Mesothelial cell of epicardium (in vitro differentiated cells): ENCODE measurements at regions not wholly inside any gene's neighbourhood (a gene's known extent, or its start where the extent isn't known, plus 50 kb on each side); places are given as distances from the start of the nearest gene placed in this dataset.

Experiments
- DNase-seq, 2 experiments: peaks; one replicate each; pipeline ENCODE4 v3.0.0; 2021; ENCODE audit warnings: low spot score in 2 of 2; ENCODE audit not compliant: unreplicated experiment in 2 of 2
- H3K27ac Mint-ChIP-seq: 2 replicates; pipeline ENCODE4 v1.8.0; 2021; ENCODE audit warnings: mixed read lengths
- H3K27me3 Mint-ChIP-seq: 2 replicates; pipeline ENCODE4 v1.8.0; 2021; ENCODE audit warnings: low read depth, mixed read lengths
- H3K36me3 Mint-ChIP-seq: 2 replicates; pipeline ENCODE4 v1.8.0; 2021; ENCODE audit warnings: mixed read lengths
- H3K4me1 Mint-ChIP-seq: 2 replicates; pipeline ENCODE4 v1.8.0; 2021; ENCODE audit warnings: mixed read lengths
- H3K4me3 Mint-ChIP-seq: 2 replicates; pipeline ENCODE4 v1.8.0; 2021; ENCODE audit warnings: mild to moderate bottlenecking, moderate library complexity, mixed read lengths
- H3K9me3 Mint-ChIP-seq: 2 replicates; pipeline ENCODE4 v1.8.0; 2021; ENCODE audit warnings: mixed read lengths
- TF ChIP-seq, protein P1 (sequence below): fragments of 200-600 bp; sonication (generic); IDR thresholded peaks from one replicate; pipeline ENCODE4 v1.5.0; 2021; ENCODE audit warnings: antibody characterized with exemption; ENCODE audit not compliant: unreplicated experiment

DNA sequence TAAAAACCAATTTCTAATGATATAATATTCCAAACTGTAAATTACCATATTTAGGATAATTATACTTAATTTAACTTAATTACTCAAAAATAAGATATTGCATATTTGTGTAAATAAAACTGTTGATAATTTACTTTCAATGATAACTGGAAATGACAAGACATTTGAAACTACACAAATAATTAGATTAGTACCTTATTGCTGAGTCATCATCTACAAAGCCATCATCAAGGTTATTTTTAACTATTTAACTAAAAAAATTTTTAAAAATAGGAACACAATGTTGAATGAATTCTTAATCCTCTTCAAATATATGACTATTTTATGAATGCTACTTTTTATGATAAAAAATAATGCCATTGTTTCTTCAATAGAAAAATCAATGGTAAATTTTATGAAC, 364.3 kb downstream of the SLITRK6 start:
- TF ChIP-seq, protein P1, sequence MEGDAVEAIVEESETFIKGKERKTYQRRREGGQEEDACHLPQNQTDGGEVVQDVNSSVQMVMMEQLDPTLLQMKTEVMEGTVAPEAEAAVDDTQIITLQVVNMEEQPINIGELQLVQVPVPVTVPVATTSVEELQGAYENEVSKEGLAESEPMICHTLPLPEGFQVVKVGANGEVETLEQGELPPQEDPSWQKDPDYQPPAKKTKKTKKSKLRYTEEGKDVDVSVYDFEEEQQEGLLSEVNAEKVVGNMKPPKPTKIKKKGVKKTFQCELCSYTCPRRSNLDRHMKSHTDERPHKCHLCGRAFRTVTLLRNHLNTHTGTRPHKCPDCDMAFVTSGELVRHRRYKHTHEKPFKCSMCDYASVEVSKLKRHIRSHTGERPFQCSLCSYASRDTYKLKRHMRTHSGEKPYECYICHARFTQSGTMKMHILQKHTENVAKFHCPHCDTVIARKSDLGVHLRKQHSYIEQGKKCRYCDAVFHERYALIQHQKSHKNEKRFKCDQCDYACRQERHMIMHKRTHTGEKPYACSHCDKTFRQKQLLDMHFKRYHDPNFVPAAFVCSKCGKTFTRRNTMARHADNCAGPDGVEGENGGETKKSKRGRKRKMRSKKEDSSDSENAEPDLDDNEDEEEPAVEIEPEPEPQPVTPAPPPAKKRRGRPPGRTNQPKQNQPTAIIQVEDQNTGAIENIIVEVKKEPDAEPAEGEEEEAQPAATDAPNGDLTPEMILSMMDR: no peak
- H3K36me3 Mint-ChIP-seq: peaks cover 7% of the 10 kb centered on the region
- no peak overlapping the region for H3K4me3 Mint-ChIP-seq
- no peaks in the 10 kb centered on the region for H3K27me3 Mint-ChIP-seq
- no peak overlapping the region for H3K27ac Mint-ChIP-seq
- H3K9me3 Mint-ChIP-seq: peaks cover 8% of the 10 kb centered on the region
- DNase-seq: no peak
- peaks cover 16% of the 10 kb centered on the region for H3K4me1 Mint-ChIP-seq

DNA sequence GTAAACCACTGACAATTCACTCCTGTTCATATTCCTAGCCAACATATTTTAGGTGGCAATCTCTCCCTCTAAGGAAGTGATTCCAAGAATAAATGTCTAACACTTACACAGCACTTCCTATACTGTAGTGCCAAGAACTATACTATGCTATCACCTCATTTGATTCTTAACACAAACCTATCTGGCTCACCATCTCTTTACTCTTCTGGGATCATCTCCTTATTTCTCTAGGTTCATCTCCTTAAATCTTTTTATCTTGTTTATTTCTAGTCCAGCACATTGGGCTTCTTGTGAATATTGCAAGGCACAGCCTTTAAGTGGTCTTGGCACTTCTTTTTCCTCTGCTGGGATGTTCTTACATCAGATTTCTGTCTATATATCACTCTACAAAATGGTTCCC, 366.3 kb downstream of the SLITRK6 start:
- TF ChIP-seq, protein P1: no peak
- H3K27ac Mint-ChIP-seq: no peak overlapping the region
- no peak for DNase-seq
- H3K4me3 Mint-ChIP-seq: no peak overlapping the region
- peaks cover 8% of the 10 kb centered on the region for H3K9me3 Mint-ChIP-seq
- H3K36me3 Mint-ChIP-seq: peaks cover 7% of the 10 kb centered on the region
- H3K4me1 Mint-ChIP-seq: peaks cover 24% of the 10 kb centered on the region
- no peaks in the 10 kb centered on the region for H3K27me3 Mint-ChIP-seq

DNA sequence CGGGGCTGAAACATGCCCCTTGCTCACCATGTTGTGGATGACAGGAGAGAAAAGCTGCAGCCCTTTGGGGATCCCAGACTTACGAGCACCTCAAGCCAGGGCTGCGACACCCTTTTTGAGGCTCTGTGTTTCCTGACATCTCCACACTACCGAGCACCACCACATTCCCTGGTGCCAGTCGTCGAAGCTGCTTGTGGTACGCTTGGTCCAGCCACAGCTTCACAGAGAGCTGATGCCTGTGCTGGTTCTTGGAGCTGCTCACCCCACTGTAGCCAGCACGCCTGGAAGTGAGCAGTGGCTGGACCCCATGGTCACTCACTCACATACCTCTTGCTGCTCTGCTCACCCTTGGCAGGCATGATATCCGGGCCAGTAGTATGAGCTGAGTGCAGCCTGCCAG, 367.5 kb downstream of the SLITRK6 start:
- H3K27me3 Mint-ChIP-seq: no peaks in the 10 kb centered on the region
- no peak overlapping the region for H3K27ac Mint-ChIP-seq
- peaks cover 8% of the 10 kb centered on the region for H3K9me3 Mint-ChIP-seq
- no peak for DNase-seq
- TF ChIP-seq, protein P1: no peak
- H3K4me3 Mint-ChIP-seq: no peak overlapping the region
- peaks cover 26% of the 10 kb centered on the region for H3K4me1 Mint-ChIP-seq
- H3K36me3 Mint-ChIP-seq: peaks cover 7% of the 10 kb centered on the region

GRCh38 chr13:85430216-85430794, 368.9 kb downstream of the SLITRK6 start:
- H3K27me3 Mint-ChIP-seq: no peaks in the 10 kb centered on the region
- no peak overlapping the region for H3K4me3 Mint-ChIP-seq
- H3K27ac Mint-ChIP-seq: no peak overlapping the region
- H3K4me1 Mint-ChIP-seq: peaks cover 24% of the 10 kb centered on the region
- H3K36me3 Mint-ChIP-seq: peaks cover 7% of the 10 kb centered on the region
- H3K9me3 Mint-ChIP-seq: peaks cover 8% of the 10 kb centered on the region
- DNase-seq: no peak
- TF ChIP-seq, protein P1: no peak

DNA sequence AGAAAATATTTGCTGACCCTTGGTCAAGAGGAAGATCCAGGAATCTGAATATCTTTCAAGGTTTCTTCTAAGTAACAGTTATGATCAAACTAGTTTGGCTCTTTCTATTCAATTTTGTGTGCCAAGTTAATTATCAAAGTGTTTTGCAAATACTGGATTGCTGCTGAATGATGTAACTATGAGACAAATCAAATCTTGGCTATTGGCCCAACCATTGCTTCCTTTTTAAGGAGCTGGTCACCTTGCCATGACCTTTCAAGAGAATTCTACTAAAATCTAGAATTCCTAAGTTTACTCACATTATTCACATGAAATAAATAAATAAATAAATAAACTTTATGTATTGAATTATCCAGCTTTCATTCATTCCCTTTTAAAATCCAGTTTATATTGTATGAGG, 371.8 kb downstream of the SLITRK6 start:
- Mint-ChIP-seq H3K9me3 (no peaks in the 10 kb centered on the region), H3K4me3 (no peak overlapping the region), H3K36me3 (peaks cover 1% of the 10 kb centered on the region), H3K27ac (no peak overlapping the region), H3K27me3 (no peaks in the 10 kb centered on the region), H3K4me1 (peaks cover 24% of the 10 kb centered on the region)
- no peak for DNase-seq
- TF ChIP-seq, protein P1: no peak

DNA sequence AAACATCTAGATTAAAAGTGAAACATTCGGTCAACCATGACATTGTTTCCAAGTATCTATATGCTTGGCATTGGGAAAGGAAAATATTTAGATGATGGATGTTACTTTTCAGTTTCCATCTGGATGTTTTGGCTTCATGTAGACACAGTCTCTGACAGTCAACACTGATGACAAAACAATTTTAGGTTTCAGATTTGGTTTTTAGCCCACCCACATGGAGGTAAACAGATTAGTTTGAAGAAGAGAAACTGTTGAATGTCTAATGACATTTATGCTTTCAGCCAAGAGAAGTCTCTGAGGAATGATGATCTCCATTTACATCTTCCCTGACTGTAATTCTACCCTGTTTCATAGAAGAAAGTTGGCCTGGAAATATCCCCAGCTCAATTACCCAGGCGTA, 379.1 kb downstream of the SLITRK6 start:
- no peaks in the 10 kb centered on the region for H3K36me3 Mint-ChIP-seq
- H3K27ac Mint-ChIP-seq: no peak overlapping the region
- no peaks in the 10 kb centered on the region for H3K27me3 Mint-ChIP-seq
- DNase-seq: no peak
- H3K4me3 Mint-ChIP-seq: no peak overlapping the region
- peaks cover 18% of the 10 kb centered on the region for H3K4me1 Mint-ChIP-seq
- H3K9me3 Mint-ChIP-seq: no peaks in the 10 kb centered on the region
- TF ChIP-seq, protein P1: no peak
